BJ (cell line): ENCODE measurements at regions not wholly inside any gene's neighbourhood (a gene's known extent, or its start where the extent isn't known, plus 50 kb on each side); places are given as distances from the start of the nearest gene placed in this dataset.

Experiments used
- CTCF ChIA-PET: fragments of 350-600 bp; formaldehyde crosslinking; extraction: SDS; loops from one replicate; lab custom pipeline; 2021; ENCODE audit warnings: antibody characterized with exemption, inconsistent platforms; lab: Yijun Ruan, JAX
- POLR2A ChIA-PET: fragments of 300-600 bp; sonication (Branson Sonifier 250); formaldehyde crosslinking; extraction: SDS; loops from one replicate; lab custom pipeline; 2021; ENCODE audit warnings: antibody characterized with exemption; lab: Charles Lee
- DNase-seq: peaks from one replicate; pipeline ENCODE4 v3.0.0-alpha.2; 2011; ENCODE audit warnings: low read depth
- H3K27me3 ChIP-seq: 2 replicates; pipeline ENCODE4 v1.6.0; 2011; ENCODE audit warnings: low read length; ENCODE audit not compliant: control insufficient read depth, insufficient read depth
- H3K36me3 ChIP-seq: 2 replicates; pipeline ENCODE4 v1.5.1; 2011; ENCODE audit warnings: low read length; ENCODE audit not compliant: control insufficient read depth, insufficient read depth
- H3K4me3 ChIP-seq: 2 replicates; pipeline ENCODE4 v1.5.1; 2011; ENCODE audit warnings: low read depth, mild to moderate bottlenecking, control low read depth, low read length
- CTCF ChIP-seq: IDR thresholded peaks from 2 replicates; pipeline ENCODE4 v1.5.1; 2011; ENCODE audit warnings: low read depth, mild to moderate bottlenecking, control low read depth, inconsistent platforms, low read length, moderate library complexity; ENCODE audit not compliant: insufficient read depth

- DNase-seq, result no peak
- H3K36me3 ChIP-seq, result no peaks in the 10 kb centered on the region
- no peak for TF ChIP-seq CTCF
- no peaks in the 10 kb centered on the region for H3K27me3 ChIP-seq
- POLR2A ChIA-PET, result no interaction called here
- CTCF ChIA-PET, result no interaction called here
- H3K4me3 ChIP-seq, result no peak overlapping the region
Measured at GRCh38 chr14:25861406-25861805, 736.4 kb downstream of the NOVA1 start.

- no peak for DNase-seq
- no peak for TF ChIP-seq CTCF
- CTCF ChIA-PET, result no interaction called here
Measured at GRCh38 chr14:25848601-25849000, 749.2 kb downstream of the NOVA1 start.

GRCh38 chr14:25846246-25846645 lies 751.6 kb downstream of the NOVA1 start:
- no peak for DNase-seq
- ChIA-PET POLR2A (no interaction called here), CTCF (no interaction called here)
- Histone ChIP-seq H3K36me3 (no peaks in the 10 kb centered on the region), H3K4me3 (no peak overlapping the region), H3K27me3 (no peaks in the 10 kb centered on the region)
- no peak for TF ChIP-seq CTCF

More at GRCh38 chr14:25848601-25849000, 749.2 kb downstream of the NOVA1 start:
- H3K4me3 ChIP-seq, result no peak overlapping the region
- POLR2A ChIA-PET, result no interaction called here
- no peaks in the 10 kb centered on the region for H3K27me3 ChIP-seq
- no peaks in the 10 kb centered on the region for H3K36me3 ChIP-seq

GRCh38 chr14:25843481-25844470 lies 754.1 kb downstream of the NOVA1 start:
- no peaks in the 10 kb centered on the region for H3K27me3 ChIP-seq
- CTCF ChIA-PET, result no interaction called here
- POLR2A ChIA-PET, result no interaction called here
- no peak for TF ChIP-seq CTCF
- H3K36me3 ChIP-seq, result no peaks in the 10 kb centered on the region
- no peak for DNase-seq
- H3K4me3 ChIP-seq, result no peak overlapping the region

- CTCF ChIA-PET, result no interaction called here
- DNase-seq, result no peak
- POLR2A ChIA-PET, result no interaction called here
- Histone ChIP-seq H3K36me3 (no peaks in the 10 kb centered on the region), H3K4me3 (no peak overlapping the region), H3K27me3 (no peaks in the 10 kb centered on the region)
- TF ChIP-seq CTCF, result no peak
Measured at GRCh38 chr14:25841226-25841625, 756.6 kb downstream of the NOVA1 start.
